ENCODE measurements at regions not wholly inside any gene's neighbourhood (a gene's known extent, or its start where the extent isn't known, plus 50 kb on each side); places are given as distances from the start of the nearest gene placed in this dataset.
A peak's percentile ranks its signal among the peaks of the same experiment; 100 is the strongest.

DNA sequence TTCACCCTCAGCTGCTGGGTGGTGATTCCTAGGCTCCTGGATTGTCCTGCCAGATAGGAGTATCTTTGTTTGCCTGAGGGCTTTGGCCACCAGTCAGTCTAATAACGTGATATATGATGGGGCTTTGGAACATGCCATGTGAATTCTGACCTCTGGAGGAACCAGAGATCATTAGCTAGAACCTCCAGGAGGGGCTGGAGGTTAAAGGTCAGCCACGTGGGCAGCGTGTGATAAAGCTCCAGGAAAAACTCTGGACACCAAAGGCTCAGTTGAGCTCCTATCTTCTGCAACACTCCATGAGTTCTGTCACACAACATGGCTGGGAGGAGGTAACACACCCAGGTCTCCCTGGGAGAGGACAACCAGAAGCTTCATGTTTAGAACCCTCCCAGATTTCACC, 251.1 kb downstream of the DAD1 start:
- no peak for DNase-seq (ENCODE audit: low read depth)

DNA sequence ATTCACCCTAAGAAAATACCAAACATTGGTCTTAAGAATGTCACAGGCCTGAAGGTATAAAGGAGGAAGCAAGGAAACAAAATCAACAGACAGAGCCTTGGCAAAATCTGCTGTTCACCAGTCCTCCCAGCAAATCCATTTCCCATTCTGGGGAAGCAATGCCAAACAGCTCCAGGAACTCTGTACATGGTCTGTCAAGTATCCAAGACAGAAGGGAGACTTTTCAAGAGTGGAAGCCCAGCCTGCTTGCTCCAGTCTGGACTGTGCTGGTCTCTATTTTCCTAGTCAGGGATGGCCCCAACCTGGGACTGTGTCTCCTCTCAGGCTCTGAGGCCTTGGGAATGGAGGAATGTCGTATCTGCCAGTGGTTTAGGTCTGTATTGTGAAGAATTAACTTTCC, 251.5 kb downstream of the DAD1 start:
- DNase-seq (ENCODE audit: low read depth), result no peak

DNA sequence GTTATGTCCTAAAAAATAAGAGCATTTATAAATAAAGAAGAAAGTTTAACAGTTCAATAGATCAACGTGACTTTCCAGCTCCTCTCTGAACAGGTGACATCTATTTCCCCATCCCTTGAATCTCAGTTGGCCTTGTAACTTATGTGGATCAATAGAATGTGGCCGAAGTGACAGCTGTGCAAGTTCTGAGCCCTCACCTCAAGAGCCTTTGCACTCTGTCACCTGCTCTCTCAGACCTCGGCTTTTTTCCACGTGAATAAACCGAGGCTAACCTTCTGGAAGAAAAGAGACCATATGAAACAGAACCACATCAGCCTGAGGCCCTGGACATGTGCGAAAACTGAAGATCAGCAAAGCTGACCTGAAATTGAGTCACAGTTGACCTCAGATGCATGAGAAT, 253.0 kb downstream of the DAD1 start:
- no peak for DNase-seq (ENCODE audit: low read depth)

DNA sequence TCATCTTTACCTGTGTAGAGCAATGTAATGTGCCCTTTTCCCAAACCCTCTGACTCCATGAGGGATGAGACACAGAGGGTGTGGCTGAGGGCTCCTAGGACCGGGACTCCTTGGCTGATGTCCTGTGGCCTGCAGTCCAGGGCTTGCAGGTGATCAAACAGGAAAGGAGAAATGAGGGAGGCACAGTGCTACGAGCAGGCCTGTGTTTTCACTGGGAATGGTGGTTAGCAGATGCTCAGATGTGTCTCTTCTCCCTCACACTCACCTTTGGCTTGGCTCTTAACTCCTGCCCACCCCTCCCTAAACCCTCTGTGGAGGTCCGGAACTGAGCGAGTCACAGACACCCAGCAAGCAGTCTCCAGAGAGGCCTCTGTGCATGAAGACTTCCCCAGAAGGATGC, 254.4 kb downstream of the DAD1 start:
- DNase-seq (ENCODE audit: low read depth), result no peak

DNA sequence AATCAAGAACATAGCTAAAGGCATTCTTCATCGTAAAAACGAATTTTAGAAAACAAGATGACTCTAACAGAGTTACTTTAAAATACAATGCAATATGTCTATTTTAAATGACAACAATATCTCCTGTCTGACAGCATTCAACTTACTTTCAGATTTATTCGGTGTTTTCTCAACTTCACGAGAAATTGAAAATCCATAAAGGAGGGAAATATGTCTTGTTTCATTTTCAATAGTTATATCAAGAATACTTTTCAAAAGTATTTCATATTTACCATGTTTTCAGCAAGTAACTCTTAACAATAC, 254.8 kb downstream of the DAD1 start:
- no peak for DNase-seq (ENCODE audit: low read depth)

DNA sequence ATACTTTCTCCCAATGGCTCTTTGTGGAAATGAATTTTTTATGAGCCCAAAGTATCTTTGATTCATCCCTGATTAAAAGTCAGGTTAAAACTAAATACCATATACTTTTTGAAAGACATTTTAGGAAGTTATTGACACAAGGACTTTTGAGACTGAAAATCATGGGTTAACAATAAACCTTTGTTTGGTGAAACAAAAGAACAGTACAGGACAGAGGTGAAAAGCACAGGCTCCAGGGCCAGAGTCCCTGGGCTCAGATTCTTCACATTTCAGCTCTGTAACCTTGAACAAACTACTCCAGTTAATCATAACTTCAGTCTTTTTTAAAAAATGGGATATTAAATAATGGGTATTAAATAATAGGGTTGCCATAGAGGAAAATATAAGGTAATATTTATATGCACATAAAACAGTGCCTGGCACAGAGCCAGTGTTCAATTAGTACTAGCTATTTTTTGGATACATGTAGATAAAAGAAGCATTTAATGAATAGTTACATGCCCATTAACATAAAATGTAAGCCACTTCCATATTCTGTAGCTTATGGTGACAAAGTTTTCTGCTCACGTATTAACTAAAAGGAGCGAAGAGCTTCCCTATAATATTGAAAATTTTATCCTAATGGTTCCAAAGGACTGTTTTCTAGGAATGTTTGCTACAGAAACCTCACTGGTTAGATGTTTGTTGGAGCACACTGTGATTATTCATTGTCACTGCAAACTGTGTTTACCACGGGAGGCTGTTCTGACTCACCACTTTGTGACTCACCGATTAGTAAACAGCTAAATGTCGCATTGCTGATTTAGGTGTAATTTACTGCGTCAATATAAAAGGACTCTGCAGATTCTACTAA, 255.4 kb downstream of the DAD1 start:
- DNase-seq (ENCODE audit: low read depth), result peak; percentile 23

DNA sequence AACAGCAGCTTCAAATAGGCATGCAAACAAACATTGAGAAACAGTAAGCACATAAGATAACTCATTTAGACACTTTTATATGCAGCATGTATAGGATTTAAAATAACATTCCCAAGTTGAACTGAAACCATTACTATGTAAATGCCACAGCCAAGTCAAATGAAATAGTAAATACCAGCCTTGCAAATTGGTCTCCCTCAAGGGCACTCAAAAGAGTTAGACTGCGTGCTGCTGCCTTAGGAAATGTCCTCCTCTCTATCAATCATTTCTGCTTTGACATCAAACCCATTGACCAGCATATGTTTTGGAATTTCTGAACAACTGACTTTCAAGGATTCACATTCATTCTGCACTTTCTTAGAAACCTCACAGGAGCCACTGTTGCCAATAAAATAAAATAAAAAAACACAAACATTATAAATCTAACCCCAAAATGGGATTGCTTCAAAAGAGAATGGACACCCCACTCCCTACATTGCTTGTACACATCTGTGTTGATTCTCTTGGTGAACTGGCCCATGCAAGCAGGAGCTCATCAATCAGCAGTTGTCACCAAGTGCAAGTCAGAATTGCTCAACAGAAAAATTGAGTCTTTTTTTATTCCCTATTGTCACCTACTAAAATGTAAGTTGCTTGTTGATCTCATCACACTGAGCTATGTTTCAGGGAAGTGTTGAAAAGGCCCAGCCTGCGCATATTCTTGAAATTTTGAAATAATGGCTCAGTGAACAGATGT, 256.2 kb downstream of the DAD1 start:
- DNase-seq (ENCODE audit: low read depth), result no peak

DNA sequence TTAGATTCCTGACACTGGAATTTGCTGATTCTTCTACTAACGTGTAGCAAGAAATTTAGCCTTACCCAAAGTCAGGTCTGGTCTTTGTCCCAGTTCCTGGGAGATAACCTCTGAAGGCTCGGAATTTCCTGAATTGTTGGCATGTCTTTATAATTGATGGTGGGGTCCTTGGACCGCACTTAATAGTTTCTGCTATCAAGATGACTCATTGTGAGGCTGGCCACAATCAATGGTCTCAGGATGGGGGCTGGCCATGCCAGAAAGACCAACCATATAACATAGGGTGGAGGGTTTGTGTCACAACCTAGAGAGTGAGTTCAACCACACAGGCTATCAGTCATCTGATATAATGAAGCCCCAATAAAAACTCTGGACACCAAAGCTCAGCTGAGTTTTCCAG, 259.7 kb downstream of the DAD1 start:
- DNase-seq (ENCODE audit: low read depth), result no peak

DNA sequence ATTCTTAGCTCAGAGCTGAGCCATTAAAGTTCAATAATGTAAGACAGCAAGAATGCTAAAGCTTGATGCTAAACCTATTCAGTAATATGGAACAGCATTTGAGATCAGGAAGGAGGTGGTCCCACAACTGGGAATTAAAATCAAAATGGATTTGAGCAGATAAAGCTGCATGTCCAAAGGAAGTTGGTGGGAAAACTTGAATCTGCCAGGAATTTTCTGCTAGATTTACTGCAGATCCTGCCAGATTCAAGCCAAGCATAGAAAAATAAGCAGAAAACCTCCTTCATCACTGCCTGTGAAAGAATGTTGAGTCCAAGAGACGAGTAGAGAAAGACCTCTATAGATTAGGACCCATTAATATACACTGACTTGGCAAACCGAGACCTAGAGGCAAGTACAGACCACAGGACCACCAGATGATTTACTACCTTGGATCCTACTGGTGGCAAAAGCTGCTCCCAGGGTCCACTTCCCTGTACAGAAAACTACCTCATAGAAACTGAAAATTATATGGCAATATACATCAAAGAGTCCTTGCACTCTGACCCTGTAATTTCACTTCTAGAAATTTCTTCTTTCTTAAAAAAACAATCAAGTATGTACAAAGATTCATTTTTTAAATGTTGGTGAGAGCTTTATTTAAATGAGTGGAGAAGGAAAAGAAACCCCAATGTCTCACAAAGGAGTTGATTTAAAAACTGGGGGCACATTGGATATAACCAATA, 263.2 kb downstream of the DAD1 start:
- DNase-seq (ENCODE audit: low read depth), result no peak

DNA sequence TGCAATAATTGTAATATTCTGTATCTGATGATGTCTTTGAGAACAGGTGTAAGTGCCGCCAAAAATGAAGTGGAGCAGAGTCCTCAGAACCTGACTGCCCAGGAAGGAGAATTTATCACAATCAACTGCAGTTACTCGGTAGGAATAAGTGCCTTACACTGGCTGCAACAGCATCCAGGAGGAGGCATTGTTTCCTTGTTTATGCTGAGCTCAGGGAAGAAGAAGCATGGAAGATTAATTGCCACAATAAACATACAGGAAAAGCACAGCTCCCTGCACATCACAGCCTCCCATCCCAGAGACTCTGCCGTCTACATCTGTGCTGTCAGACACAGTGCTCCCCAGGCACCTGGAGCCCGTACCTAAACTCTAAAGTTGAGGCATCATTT, 268.7 kb downstream of the DAD1 start:
- no peak for DNase-seq (ENCODE audit: low read depth)

DNA sequence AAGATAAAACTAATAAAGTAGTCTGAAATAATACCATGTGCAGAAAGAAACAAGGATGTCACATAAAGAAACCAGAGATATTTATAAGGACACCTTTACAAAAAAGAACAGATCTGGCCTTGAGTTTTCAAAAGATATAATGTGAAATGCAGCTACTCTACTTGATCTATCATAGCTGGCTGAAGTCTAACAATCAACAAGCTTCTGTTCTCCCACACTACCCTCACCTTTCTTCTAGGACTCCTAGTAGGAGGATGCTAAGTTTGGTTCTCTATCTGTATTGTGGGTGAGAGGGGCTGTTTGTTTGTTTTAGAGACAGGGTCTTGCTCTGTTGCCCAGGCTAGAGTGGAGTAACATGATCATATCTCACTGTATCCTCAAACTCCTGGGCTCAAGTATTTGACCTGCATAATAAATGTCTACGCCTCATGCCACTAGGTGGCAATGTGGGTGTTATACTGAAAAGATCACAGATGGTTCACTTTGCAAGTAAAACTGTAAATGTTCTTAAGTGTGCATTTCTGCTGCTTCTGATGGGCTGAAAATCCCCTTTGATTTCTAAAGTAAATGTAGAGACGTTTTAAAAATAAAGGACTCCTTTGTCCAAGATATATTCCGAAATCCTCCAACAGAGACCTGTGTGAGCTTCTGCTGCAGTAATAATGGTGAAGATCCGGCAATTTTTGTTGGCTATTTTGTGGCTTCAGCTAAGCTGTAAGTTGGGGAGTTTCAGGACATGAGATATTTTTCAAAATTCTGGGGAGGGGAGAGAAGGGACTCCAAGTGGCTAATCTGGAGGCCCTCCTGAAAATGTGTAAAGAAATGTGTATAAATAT, 269.3 kb downstream of the DAD1 start:
- peak; percentile 36 for DNase-seq (ENCODE audit: low read depth)

DNA sequence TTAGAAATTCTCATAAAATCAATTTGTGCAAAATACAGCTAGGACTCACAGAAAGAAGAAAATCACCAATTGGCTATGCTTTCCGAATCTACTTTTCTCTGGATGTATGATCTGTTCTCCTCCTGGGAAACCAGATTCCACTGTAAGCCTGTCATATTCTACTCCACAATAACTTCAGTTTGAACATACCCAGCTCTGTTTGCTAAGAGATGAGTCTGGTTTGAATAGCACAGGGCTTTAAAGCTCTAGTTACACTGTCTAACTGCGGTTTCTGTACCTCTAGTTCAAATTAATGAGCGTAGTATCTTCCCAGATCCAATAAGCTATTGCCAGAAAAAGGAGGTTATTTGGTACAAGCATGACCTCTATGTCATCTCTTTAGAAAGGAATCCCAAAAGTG, 270.1 kb downstream of the DAD1 start:
- DNase-seq (ENCODE audit: low read depth), result no peak

DNA sequence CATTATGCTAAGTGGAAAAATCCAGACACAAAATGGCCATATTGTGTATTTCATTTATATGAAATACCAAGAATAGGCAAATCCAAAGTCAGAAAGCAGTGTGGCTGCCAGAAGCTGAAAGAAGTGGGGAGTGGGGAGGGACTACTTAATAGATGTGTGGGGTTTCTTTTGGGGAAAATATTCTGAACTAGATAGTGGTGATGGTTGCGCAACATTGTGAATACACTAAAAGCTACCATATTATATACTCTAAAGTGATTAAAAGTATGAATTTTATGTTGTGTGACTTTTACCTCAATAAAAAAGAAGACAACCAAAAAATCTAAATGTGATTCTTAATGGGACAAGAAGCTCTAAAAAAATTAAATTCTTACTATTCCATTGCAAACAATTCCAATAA, 272.6 kb downstream of the DAD1 start:
- DNase-seq (ENCODE audit: low read depth), result no peak

DNA sequence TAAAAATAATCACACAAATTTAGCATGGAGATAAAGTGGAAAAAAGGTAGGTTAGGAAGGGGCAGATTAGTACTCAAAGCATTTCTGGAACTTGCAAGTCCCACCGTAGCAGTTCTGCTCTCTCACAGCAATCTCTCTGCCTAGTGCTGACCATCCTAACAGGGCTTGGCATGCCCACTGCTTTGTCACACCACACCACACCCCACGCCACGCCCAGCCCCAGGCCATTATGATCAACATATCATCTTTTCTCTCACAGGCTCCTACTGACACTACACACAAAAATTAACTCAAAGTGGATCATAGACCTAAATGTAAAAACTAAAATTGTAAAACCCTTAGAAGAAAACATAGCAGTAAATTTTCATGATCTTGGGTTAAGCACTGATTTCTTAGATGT, 273.7 kb downstream of the DAD1 start:
- no peak for DNase-seq (ENCODE audit: low read depth)

DNA sequence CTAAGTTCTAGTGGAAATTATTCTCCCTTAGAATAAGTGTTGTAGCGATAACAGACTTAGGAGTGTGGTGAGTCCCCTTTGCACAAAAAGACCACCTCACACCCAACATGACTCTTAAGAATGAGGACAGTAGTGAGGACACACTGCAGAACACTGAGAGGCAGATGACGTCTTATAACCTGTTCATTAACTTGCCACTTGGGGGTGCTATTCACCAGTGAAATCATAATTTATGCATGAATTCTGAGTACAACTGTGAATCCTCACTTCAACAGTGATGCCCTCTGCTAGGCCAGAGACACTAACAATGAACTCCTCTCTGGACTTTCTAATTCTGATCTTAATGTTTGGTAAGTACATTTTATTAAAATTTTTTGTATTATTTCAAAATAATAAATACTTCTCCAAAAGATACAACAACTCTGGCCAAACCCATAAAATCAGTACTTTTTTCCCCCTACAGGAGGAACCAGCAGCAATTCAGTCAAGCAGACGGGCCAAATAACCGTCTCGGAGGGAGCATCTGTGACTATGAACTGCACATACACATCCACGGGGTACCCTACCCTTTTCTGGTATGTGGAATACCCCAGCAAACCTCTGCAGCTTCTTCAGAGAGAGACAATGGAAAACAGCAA, 274.7 kb downstream of the DAD1 start:
- DNase-seq (ENCODE audit: low read depth), result peak; percentile 53

DNA sequence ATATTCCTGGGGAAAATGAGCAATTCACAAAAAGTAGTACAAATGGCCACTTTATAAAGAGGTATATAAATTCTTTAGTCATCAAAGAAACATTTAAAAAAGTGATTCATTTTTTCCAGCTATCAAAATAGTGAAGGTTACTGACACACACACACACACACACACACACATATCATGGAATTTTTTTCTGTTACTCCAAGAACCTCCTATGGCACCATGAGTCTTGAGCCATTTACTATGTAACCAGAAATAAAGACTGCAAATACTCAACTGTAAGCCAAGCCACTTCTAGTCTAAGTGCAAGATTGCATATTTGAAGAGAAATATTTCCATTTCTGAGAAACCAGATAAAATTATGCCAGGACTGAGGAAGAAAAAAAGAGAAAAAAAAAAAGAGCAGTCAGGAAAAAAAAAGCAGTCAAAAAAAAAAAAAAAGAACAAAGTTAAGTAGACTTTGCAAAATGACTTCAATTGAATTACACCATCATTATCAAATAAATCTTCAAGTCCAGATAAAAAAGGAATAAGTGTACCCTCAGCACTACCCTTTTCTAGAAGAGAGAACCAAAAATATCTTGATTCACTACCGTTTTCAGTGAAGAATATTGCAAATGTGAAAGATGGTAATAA, 275.7 kb downstream of the DAD1 start:
- peak; percentile 16 for DNase-seq (ENCODE audit: low read depth)

DNA sequence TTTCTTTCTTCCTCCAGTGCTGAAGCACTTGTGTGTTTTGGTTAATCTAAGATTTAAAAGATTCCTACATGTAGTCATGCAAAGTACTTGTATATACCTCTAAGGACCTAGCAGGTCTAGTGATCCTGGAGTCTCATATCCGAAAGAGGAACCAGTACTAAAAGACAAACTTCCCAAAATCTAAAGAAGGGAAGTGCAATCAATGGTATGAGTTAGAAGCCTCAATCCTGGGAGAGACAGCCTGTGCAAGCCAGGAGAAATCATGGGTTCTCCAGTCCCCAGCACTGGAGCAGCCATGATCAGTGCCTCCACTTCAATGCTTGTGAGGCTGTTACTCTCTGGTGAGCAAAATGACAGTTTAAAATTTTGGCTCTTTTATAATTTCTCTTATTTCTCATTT, 277.4 kb downstream of the DAD1 start:
- no peak for DNase-seq (ENCODE audit: low read depth)

DNA sequence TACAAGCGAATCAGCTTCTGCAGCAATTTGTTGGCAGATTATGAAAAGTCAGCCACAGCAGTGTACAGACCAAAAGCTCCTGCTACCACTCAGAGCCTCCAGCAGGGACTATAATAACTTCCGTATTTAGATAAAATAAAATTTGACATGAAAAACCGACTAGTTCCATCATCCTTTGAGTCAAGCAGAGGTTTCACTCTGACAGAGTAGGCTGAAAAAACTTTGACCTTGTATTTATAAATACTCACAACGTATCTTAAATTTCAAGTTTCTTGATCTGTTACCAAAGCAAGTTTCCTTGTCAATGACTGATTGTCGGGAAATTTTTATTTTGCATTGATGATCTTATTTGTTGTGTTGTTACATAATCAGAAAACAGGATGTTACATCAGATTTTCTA, 283.4 kb downstream of the DAD1 start:
- DNase-seq (ENCODE audit: low read depth), result no peak

DNA sequence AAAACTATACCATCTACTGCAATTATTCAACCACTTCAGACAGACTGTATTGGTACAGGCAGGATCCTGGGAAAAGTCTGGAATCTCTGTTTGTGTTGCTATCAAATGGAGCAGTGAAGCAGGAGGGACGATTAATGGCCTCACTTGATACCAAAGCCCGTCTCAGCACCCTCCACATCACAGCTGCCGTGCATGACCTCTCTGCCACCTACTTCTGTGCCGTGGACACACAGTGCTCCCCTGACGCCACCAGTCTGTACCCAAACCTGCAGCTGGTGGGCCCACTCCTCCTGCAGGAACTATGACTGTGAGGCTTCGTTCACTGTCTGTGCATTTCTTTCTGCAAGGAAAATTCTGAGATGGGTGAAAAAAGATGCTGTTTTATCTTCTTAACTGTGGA, 284.7 kb downstream of the DAD1 start:
- DNase-seq (ENCODE audit: low read depth), result no peak

DNA sequence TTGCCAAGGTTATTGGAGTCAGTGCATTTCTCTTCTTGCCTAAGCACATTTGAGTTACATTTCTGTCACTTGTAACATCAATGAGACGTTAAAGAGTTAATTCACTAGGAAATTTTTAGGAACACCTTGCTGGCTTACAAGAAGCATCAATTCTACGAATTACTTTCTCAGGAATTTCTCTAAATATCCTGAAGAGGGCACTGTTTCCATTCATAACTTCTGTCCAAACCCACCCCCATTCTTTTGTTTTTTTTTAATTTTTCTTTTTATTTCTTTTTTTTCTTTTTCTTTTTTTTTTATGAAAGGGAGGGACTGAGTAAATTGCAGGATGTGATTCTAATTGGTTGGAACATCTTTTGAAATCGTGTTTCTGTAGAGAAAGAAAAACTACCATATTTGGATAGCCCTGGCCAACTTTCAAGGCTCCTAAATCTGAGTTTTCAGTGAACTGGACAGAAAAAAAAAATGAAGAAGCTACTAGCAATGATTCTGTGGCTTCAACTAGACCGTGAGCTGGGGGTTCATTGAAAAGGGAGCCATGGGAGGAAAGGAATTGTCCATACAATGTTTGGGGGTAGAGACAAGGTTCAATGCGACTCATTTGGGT, 285.3 kb downstream of the DAD1 start:
- DNase-seq (ENCODE audit: low read depth), result peak; percentile 7

DNA sequence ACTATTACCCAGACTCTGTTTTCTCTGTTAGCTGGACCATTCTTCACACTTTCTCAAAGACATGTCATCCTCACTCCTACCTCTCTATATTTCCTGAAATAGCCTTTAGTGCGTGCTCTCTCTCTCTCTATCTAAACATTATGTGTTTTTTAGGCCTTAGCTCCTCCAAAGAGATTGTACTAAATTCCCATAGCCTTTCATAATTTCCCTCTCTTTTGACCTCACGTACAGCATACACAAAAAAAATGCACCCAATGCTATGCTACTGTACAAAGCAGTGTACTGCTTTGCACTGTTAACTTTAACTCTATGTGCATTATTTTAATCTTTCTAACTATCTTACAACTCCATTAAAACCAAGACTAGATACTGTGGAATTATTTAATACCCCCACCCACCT, 288.4 kb downstream of the DAD1 start:
- DNase-seq (ENCODE audit: low read depth), result no peak

Measured in EH (cell line).